ENCODE measurements at regions not wholly inside any gene's neighbourhood (a gene's known extent, or its start where the extent isn't known, plus 50 kb on each side); places are given as distances from the start of the nearest gene placed in this dataset.
"Not testable (repeated sequence)": the region's sequence is repeated elsewhere in the genome, so short reads cannot be mapped to it uniquely, and the experiment has no call there.

DNA sequence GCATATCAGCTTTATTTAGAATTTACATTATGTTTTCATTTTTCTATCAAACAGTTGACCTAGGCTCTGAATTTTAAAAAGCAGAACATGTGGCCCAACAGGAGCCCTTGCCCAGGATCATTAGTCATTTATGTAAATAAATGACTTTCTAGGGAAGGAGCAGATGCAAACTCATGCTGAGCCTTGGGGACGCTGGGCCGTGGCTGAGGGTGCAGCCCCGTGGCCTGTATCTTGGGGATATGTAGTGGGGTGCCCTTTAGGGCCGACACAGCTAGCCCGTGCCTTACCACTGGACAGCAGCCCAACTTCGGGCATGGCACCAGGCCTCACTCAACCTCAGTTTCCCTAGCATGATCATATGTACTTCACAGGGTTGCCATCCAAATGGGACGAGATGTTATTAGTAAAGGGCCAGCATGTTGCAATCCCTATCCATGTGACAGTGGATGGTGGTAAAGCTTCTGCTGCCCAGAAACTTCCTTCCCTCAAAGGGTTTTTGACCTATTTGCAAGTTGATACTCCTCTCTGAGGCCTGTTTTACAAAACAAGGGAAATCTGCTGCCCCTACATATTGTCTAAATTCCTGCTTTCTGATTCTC is 357.9 kb downstream of the ANAPC1 start:
- not testable (repeated sequence) for DNase-seq (ENCODE audit: low read depth in 1 of 2, low spot score in 1 of 2)

DNA sequence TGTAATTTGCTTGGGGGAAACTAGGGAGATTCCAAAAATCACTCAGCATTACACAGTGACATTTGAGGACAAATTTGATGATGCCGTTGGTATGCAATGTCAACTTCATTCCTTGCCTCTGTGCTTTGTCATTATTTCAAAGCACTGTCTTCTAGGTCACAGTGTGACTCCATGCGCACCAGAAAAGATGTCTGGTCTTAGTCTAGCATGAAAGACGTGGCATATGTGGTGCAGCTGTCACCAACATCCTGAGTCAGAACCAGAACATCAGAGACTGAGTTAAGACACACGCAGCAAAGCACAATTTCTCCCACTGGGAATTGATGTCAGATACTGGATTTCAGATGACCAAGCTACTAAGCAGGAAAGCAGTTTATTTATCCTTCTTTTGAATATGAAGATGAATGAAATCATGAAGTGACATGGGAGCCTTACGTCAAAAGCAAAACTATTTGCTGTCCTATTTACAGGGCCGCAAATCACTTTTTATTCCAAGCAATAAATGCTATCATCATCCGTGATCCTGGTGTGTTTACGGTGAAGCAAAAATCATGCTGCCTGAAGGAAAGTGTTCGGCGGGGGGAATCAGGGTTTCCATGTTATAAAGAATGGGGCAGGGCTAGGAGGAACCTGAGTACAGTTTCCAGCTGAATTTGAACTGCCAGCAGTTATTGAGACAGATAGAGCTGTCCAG is 356.1 kb downstream of the ANAPC1 start:
- DNase-seq (ENCODE audit: low read depth in 1 of 2, low spot score in 1 of 2): not testable (repeated sequence)

DNA sequence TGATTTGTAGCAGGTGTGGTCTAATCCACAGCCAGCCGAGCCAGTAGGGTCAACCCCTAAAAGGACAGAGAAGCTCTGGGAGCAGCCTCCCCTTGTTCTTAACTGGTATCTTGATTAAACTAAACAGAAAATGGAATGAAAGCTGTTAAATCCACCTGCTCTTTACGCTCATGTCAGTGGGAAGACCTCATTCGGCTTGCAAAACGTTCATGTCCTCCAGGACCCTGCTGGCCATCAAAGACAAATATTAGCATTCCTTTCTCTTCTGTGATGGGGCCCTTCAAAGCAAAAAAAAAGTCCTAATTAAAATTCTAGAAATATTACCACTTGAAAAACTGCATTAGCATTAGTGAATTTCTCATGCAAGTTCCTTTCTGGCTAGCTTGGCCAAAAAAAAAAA is 355.0 kb downstream of the ANAPC1 start:
- DNase-seq (ENCODE audit: low read depth in 1 of 2, low spot score in 1 of 2): not testable (repeated sequence)

DNA sequence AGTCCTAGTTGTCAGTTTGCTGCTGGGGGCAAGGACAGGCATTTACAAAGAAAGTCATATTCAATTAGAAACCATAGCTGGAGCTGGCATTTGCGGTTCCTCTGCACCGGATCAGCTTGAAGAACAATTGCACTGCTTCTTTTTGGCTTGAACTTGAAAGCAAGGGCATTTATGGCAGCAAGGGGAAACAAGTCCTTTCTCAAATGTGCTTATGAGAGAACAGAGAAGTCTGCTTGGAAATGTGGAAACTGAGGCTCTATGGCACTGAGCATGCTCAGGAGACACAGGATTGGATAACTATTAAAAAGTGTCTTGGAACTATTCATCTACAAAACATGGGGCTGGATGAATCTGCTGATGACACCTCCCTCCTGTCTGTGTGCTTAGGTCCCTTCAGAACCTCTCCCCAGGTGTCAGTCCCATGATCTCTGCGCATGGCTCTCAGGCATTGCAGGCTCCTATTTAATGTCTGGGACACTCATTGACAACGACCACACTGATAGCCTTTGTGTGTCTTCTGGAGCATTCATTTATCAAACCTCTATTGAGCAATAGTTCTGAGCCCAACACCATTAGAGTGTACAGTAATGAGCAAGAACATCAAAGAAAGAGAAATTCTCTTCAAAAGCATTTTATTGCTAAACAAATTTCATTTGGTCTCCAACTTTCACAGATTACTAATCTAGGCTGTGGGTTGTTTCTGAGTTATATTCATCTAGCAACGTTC is 353.6 kb downstream of the ANAPC1 start:
- not testable (repeated sequence) for DNase-seq (ENCODE audit: low read depth in 1 of 2, low spot score in 1 of 2)

DNA sequence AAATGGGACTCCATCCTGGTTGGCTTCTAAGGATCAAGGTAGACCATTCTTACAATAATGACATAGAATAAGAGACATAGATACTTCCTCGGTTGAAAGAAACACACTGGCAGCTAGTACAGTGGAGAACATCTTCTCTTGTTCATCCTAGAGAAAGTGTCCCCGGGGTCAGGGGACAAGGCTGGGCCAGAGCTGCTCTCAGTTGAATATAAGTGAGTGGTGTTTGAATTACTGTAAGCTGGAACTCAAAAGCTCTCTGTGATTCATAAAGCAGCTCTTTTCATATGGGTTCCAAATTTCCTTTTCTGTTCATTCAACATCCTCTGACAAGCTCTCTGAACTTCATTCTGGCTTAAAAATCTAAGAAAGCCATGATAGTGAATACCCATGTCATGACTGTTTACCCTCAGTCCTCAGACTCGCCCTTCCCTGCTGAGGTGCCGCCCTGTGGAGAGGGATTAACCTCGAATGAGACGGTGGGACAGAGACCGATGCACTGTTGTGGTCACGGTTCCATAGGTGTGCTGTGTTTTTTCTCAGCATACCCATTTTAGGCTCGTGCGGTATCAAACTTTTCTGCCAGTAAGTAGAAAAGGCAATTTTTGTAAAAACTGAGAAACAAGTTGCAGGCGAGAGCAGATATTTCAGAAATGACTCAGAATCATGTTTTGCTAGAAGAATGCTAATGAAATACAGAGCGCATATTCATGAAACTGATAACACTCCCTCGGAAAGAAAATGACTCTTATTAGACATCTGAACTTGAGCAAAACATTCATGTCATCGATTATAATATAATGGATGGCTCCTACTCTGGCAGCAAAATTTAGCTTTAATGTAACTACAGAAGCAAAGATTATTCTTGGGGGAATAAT is 351.1 kb downstream of the ANAPC1 start:
- DNase-seq (ENCODE audit: low read depth in 1 of 2, low spot score in 1 of 2): not testable (repeated sequence)

DNA sequence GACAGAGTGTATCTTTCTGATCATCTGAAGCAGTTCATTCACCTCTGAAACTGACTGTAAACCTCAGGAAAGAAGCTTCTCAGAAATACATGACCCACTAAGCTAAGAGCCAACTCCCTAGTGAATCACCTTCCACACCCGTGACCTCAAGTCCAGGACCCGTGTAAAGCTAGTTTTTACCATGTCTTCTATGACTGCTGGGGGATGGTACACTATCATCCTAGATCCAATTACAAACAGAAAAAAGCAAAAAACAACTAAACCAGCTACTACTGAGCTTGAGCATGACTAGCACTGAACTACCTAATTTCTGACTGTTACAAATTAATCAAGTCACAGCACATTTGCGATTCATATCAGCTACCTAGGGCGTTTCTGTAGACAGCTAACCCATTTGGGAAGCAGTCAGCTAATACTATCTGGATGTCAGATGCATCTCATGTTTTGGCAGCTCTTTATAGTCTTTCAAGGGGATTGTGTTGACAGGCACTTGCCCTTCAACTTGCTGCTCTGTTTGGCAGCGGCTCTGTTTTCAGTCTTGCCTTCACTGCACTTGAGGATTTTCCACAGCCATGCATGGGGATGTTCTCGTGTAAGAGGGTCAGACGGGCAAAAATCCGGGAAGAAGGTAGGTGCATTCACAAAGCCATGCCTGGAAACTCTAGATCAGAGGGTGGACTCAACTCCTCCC is 350.3 kb downstream of the ANAPC1 start:
- not testable (repeated sequence) for DNase-seq (ENCODE audit: low read depth in 1 of 2, low spot score in 1 of 2)

DNA sequence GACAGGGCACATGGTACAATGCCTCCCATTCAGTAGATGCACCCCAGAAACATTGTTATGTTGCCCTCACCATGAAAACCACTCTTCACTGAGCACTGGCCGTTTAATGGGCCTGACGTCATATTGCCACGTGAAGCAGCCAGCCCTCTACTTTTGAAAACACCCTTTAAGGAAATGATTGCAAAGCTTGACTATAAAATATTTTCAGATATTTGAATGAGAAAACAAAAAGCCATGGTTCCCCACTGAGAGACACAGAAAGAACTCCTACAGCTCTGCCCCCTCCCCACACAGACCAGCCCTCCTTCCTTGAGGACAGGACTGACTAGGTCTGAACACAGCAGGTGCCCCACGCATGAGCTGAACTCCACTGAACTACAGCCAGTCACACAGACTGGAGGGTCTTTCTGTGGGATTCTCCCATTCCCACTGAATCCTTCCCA is 349.1 kb downstream of the ANAPC1 start:
- DNase-seq (ENCODE audit: low read depth in 1 of 2, low spot score in 1 of 2): no peak

DNA sequence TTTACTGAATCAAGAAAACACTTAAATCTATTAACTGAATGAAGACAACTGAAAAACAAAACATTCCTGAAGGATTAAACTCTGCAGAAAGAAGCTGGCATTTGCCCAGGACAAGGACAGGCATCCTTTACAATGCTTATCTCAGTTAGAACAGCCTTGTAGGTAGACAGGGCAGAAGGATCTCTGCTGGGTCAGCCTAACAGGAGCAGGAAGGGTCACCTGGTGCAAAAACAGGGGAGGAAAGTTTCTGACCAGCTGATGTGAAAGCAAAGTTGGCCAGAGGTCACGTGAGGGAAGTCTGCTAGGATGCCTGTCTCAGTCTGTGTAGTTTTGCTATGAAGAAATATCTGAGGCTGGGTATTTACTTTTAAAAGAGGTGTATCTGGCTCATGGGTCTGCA is 348.6 kb downstream of the ANAPC1 start:
- DNase-seq (ENCODE audit: low read depth in 1 of 2, low spot score in 1 of 2): no peak

DNA sequence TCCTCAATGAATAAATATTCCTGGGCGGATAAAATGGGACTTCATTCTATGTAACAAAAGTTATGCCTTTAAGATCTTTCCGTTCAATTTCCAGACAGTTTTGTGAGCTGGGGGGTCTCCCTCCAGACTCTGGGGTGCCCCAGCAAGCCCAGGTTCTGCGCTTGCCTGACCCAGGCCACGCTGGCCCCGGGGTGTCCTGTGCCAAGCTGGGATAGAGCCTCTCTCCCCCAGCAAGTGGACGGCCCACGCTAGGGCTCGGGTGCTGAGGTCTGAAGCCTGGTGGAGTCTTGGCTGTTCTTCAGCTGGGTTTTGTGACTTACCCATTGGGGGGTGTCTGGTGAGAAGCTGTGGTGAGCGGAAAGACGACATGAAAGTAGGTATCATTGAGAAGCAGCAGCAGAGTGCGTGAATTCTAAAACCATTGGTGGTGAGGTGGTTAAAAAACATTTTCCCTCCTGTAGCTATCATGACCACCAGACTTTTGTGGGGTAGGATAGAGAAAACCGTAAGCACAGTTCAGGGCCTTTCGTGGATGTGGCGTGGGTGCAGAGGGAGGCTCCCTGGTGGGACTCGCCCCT is 346.8 kb downstream of the ANAPC1 start:
- no peak for DNase-seq (ENCODE audit: low read depth in 1 of 2, low spot score in 1 of 2)

DNA sequence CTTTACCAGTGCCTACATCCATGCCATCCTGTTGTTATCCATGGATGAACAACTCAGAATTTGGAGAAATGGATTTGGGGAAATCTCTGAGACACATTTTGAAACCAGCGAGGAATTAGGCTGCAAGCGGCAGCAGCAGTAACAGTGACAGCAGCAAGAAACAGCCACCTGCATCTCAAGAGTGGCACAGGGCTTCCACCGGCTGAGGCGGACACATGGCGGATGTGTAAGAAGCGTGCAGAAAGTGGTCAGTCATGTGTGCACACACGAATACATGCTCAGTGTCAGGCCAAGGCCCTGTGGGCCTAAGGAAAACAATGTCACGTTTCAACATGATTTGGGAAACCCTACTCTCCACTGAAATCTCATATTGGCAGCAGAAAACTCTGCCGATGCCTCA is 344.0 kb downstream of the ANAPC1 start:
- DNase-seq (ENCODE audit: low read depth in 1 of 2, low spot score in 1 of 2): not testable (repeated sequence)

DNA sequence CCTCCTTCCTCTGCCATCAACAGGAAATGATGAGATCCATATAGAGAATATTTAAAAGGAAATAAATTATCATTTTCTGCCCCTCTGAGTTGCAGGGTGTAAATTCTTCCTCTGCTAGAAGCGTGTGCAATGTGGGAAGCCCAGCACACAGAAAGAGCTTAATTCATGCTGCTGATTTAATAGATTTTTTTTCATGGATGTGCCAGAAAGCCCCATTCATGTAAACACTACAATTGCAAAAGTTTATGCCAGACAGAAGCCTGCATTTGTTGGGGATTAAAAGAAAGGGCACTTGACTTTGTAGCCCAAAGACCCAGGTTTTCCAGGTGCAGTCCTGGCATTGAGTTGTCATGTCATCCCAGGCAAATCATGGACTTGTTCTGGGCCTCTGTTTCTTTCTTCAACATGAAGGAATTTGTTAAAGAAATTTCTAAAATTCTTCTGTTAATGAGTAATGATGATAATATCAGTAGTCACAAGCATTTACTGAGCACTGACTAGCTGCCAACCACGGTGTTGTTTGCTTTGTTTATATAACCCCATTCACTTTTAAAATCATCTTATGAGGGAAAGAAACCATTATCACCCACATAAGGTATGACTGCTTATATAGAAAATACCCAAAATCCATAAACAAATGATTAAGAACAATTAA is 341.7 kb downstream of the ANAPC1 start:
- not testable (repeated sequence) for DNase-seq (ENCODE audit: low read depth in 1 of 2, low spot score in 1 of 2)

DNA sequence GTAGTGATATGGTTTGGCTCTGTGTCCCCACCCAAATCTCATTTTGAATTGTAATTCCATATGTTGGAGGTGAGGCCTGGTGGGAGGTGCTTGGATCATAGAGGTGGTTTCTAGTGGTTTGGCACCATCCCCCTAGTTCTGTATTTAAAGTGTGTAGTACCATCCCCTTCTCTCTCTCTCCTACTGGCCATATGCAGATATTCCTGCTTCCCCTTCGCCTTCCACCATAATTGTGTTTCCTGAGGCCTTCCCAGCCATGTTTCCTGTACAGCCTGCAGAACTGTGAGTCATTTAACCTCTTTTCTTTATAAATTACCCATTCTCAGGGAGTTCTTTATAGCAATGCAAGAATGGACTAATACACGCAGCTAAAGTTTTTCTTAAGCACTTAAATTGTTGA is 340.0 kb downstream of the ANAPC1 start:
- DNase-seq (ENCODE audit: low read depth in 1 of 2, low spot score in 1 of 2): not testable (repeated sequence)

DNA sequence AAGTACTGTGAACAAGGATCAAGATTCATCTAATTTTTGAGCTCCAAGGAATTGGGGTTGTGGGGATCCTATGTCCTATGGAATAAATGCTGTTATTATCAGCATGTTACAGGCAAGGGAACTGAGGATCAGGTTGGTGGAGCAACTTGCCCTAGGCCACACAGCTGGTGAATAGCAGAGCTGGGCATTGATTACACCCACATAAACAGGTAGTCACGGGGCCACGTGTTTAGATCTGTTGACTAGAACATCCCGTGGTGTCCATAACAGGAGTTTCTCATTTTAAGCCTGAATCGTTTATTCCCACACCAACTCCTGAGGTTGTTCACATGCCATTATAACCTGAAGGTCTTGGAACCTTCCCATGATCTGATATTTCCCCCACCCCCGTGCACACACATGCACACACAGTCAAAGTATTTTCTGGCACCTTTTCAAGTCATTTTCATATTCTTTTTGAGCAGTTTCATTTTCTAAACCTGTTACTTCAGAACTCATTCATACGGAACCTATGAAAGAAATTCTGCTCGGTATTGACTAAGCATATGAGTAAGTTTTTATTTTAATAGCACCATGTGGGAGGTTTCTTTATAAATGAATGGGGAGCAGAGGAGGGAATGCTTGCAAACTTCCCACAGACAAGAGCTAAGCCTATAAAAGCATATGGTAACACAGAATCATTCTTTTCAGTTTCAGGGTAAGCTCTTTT is 338.1 kb downstream of the ANAPC1 start:
- not testable (repeated sequence) for DNase-seq (ENCODE audit: low read depth in 1 of 2, low spot score in 1 of 2)

DNA sequence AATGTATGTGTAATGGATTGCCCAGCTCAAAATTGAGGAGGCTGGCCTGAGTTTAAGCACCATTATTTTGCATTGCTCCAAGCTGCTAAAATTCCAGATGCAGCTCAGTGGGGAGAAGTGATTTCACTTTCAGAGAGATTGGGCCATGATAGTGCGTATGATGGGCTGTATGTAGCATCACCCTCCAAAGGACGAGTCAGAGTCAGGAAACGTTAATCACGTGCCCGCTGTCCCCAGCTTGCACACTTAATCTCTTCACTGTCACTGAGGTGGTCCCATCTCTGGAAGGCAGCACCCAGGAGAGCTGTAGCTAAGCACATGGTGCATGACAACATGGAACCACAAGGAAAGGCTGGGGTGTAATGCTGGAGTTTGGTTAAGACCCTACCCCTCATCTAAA is 337.4 kb downstream of the ANAPC1 start:
- not testable (repeated sequence) for DNase-seq (ENCODE audit: low read depth in 1 of 2, low spot score in 1 of 2)

DNA sequence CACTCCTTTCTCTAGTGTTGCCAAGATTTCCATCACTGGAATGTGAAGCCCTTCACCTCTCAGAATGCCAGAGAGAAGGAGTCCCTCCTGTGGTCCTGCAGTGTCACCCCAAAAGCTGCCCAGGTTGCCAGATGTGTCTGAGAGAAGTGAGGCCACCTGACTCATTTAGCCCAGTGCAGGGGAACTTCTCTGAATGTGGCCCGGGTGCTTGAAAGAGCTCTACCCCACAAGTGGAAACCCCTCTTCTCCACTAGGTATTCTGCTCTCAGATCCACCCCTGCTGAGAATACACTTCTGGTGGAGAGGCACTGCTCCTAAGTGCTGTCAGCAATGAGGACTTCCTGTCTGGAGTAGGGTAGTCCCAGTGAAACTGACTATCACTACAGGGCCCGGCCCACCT is 334.8 kb downstream of the ANAPC1 start:
- not testable (repeated sequence) for DNase-seq (ENCODE audit: low read depth in 1 of 2, low spot score in 1 of 2)

DNA sequence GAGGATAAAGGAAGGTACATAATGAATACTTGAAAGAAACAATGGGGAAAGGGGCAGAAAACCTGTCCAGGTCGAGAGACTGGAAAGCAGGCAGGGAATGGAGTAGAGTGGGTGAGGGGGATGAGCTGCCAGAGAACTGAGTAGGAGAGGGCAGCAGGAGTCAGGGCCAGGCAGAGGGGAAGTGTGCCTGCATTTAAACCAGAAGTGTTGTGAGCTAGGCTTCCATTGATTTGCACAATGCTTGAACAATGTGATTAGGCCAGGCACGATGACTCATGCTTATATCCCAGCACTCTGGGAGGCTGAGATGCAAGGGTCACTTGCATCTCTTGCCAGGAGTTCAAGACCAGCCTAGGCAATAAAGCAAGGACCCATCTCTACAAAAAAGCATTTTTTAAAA is 332.6 kb downstream of the ANAPC1 start:
- not testable (repeated sequence) for DNase-seq (ENCODE audit: low read depth in 1 of 2, low spot score in 1 of 2)

DNA sequence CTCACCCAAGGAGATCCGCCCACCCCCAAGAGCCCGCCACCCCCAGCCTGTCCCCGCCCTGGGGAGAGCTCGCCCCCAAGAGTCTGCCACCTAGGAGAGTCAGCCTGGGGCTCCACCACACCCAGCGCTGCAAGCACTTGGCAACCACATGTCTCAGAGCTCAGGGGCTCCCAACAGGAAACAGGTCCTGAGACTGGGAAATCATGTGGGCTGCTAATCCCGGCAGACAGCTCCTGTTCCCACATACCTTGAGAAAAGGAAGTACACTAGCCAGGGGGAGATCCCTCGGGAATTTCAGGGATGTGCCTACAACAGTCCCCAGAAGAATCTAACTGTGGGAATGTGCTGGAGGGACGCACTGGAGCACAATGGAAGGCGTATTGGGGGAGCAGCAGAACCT is 331.4 kb downstream of the ANAPC1 start:
- not testable (repeated sequence) for DNase-seq (ENCODE audit: low read depth in 1 of 2, low spot score in 1 of 2)

DNA sequence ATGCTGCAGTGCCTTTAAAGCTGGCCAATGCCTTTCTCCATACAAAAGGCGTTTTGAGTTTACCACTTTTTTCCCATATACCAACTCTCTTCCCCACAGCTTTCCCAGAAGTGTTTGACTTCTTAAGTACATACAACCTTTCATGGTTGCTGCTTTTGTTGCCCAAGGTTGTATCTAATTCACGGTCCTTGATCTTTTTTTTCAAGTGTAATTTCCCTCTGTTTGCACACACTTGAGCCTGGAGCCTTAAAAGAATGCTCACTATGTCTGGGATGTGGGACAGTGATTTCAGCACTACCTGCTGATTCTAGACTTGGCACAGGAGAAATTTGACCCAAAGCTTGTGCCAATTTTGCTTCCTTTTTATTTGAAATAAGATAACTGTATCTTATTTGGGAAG is 324.7 kb downstream of the ANAPC1 start:
- not testable (repeated sequence) for DNase-seq (ENCODE audit: low read depth in 1 of 2, low spot score in 1 of 2)

DNA sequence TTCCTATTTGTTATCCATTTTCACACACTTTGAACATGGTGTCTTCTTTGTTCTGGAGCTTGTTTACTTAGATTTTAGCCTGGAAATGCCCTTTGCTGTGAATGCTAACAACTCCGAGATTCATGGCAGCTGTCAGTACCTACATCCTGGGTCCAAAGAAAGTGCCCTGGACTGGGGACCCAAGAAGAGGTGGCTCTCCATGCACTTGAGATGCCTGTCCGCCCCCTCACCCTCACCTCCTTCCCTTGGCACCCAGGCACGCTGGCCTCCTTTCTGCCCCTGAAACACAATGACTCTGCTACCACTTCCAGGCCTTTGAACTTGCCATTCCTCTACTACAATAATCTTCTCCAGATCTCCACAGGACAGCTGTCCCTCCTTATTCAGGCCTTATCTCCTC is 324.2 kb downstream of the ANAPC1 start:
- DNase-seq (ENCODE audit: low read depth in 1 of 2, low spot score in 1 of 2): not testable (repeated sequence)

All from activated T-helper 1 cell treated with anti-CD3 and anti-CD28 coated beads, Interleukin-2, amount 50 U/mL, for 16 hours (primary cell).